GM12878 (cell line): ENCODE measurements at regions not wholly inside any gene's neighbourhood (a gene's known extent, or its start where the extent isn't known, plus 50 kb on each side); places are given as distances from the start of the nearest gene placed in this dataset.

ENCODE experiments used
- ATAC-seq: fragments of 200-7000 bp; cut with Tn5 transposase; 3 replicates; pipeline ENCODE4 v1.9.1; 2020; ENCODE audit warnings: mild to moderate bottlenecking, moderate library complexity
- BruUV-seq: library from RNA; stranded (reverse); fragments of 400-500 nt; replicated peaks from 2 replicates; lab custom pipeline; 2021; lab: Mats Ljungman, UMichigan
- CTCF ChIA-PET: fragments of 300-600 bp; sonication (Branson Sonifier 250); formaldehyde crosslinking; extraction: SDS; loops from one replicate; lab custom pipeline; 2021; ENCODE audit warnings: inconsistent platforms; lab: Yijun Ruan, JAX
- POLR2A ChIA-PET: fragments of 350-600 bp; formaldehyde crosslinking; extraction: SDS; loops from one replicate; lab custom pipeline; 2021; ENCODE audit warnings: inconsistent platforms; lab: Charles Lee
- RAD21 ChIA-PET: fragments of 300-600 bp; sonication (Branson Sonifier 250); formaldehyde crosslinking; loops from one replicate; lab custom pipeline; 2023; ENCODE audit warnings: antibody characterized with exemption; ENCODE audit not compliant: unreplicated experiment; lab: Charles Lee
- SMC1A ChIA-PET: fragments of 300-600 bp; sonication (Branson Sonifier 250); formaldehyde crosslinking; loops from one replicate; lab custom pipeline; 2023; ENCODE audit not compliant: unreplicated experiment, uncharacterized antibody; lab: Charles Lee
- DNase-seq: peaks from one replicate; pipeline ENCODE4 v3.0.0-alpha.2; 2011; ENCODE audit warnings: low read depth, low spot score
- FAIRE-seq: peaks from 3 replicates; lab custom pipeline; 2011; peaks lifted over from hg19 to GRCh38; lab: Jason Lieb, UNC
- H2AFZ ChIP-seq: 2 replicates; pipeline ENCODE4 v1.6.0; 2011; ENCODE audit warnings: low read depth, low read length, control low read depth; ENCODE audit not compliant: control insufficient read depth
- H3K27ac ChIP-seq: 2 replicates; pipeline ENCODE4 v1.5.1; 2011; ENCODE audit warnings: control low read depth; ENCODE audit not compliant: control insufficient read depth, insufficient read depth
- H3K27me3 ChIP-seq, 2 experiments: replicated peaks in 1 of 2; 2 replicates each; pipeline versions ENCODE4 v1.6.0 to v1.6.1; 2011; ENCODE audit warnings: low read length in 1 of 2; ENCODE audit not compliant: control insufficient read depth in 2 of 2, insufficient read depth in 2 of 2
- H3K36me3 ChIP-seq, 2 experiments: 2 replicates each; pipeline ENCODE4 v1.5.1; 2011; ENCODE audit warnings: low read length in 1 of 2; ENCODE audit not compliant: control insufficient read depth in 2 of 2, insufficient read depth in 2 of 2
- H3K4me1 ChIP-seq: 2 replicates; pipeline ENCODE4 v1.6.1; 2011; ENCODE audit warnings: mild to moderate bottlenecking, low read length, moderate library complexity, mixed read lengths; ENCODE audit not compliant: control insufficient read depth, insufficient read depth
- H3K4me2 ChIP-seq: 2 replicates; pipeline ENCODE4 v1.6.0; 2011; ENCODE audit warnings: control low read depth; ENCODE audit not compliant: control insufficient read depth, insufficient read depth
- H3K4me3 ChIP-seq: fragments of 200-600 bp; sonication (generic); 2 replicates; pipeline ENCODE4 v1.5.1; 2016
- H3K79me2 ChIP-seq: 2 replicates; pipeline ENCODE4 v1.6.0; 2011; ENCODE audit warnings: low read length; ENCODE audit not compliant: control insufficient read depth, insufficient read depth
- H3K9ac ChIP-seq: 2 replicates; pipeline ENCODE4 v1.8.0; 2011; ENCODE audit warnings: low read length, control low read depth, mixed read lengths; ENCODE audit not compliant: control insufficient read depth, insufficient read depth
- H3K9me3 ChIP-seq: replicated peaks from 3 replicates; pipeline ENCODE4 v1.5.1; 2011; ENCODE audit warnings: mild to moderate bottlenecking, low read length; ENCODE audit not compliant: control insufficient read depth, insufficient read depth
- H4K20me1 ChIP-seq: 2 replicates; pipeline ENCODE4 v1.6.0; 2011; ENCODE audit not compliant: control insufficient read depth, insufficient read depth
- BCL11A ChIP-seq: IDR thresholded peaks from 2 replicates; pipeline ENCODE4 v1.6.1; 2011; ENCODE audit warnings: low read depth, low read length
- CBFB ChIP-seq: IDR thresholded peaks from 2 replicates; pipeline ENCODE4 v1.6.1; 2016; ENCODE audit warnings: antibody characterized with exemption, low read depth
- CHD1 ChIP-seq: IDR thresholded peaks from 2 replicates; pipeline ENCODE4 v1.6.1; 2012; ENCODE audit warnings: low read depth, low read length, improper control_type of control experiment
- CTCF ChIP-seq, 3 experiments: IDR thresholded peaks in 2 of 3; conservative IDR thresholded peaks in 1 of 3; 2 replicates each; pipeline ENCODE4 v1.5.1; 2011; ENCODE audit warnings: low read depth in 3 of 3, low read length in 3 of 3, mild to moderate bottlenecking in 3 of 3, control low read depth in 2 of 3, moderate library complexity in 2 of 3, inconsistent platforms in 1 of 3, mixed read lengths in 1 of 3; ENCODE audit not compliant: control insufficient read depth in 2 of 3, insufficient read depth in 1 of 3; ENCODE audit errors: extremely low read depth in 1 of 3
- EGR1 ChIP-seq, 2 experiments: IDR thresholded peaks; 1 replicate in 1 of 2; 2 replicates in 1 of 2; pipeline ENCODE4 v1.6.1; 2011 to 2012; ENCODE audit warnings: low read depth in 2 of 2, low read length in 2 of 2, borderline replicate concordance in 1 of 2, mild to moderate bottlenecking in 1 of 2, moderate library complexity in 1 of 2
- JUNB ChIP-seq: IDR thresholded peaks from 2 replicates; pipeline ENCODE4 v1.6.1; 2016; ENCODE audit warnings: antibody characterized with exemption, mild to moderate bottlenecking
- MTA2 ChIP-seq: fragments of 450-650 bp; IDR thresholded peaks from 2 replicates; pipeline ENCODE4 v1.6.1; 2016; ENCODE audit warnings: low read depth, mild to moderate bottlenecking, moderate library complexity
- MTA3 ChIP-seq: IDR thresholded peaks from 2 replicates; pipeline ENCODE4 v1.6.1; 2012; ENCODE audit warnings: low read length, inconsistent platforms, borderline replicate concordance
- NKRF ChIP-seq: fragments of 450-650 bp; conservative IDR thresholded peaks from 2 replicates; pipeline ENCODE4 v1.6.1; 2017; ENCODE audit warnings: mild to moderate bottlenecking, moderate library complexity
- NR2C1 ChIP-seq: fragments of 450-650 bp; IDR thresholded peaks from 2 replicates; pipeline ENCODE4 v1.6.1; 2017; ENCODE audit warnings: antibody characterized with exemption, mild to moderate bottlenecking, moderate library complexity
- POU2F2 ChIP-seq: IDR thresholded peaks from 3 replicates; pipeline ENCODE4 v1.6.1; 2011; ENCODE audit warnings: low read depth, mild to moderate bottlenecking, low read length, borderline replicate concordance
- ZNF217 ChIP-seq: fragments of 450-650 bp; IDR thresholded peaks from 2 replicates; pipeline ENCODE4 v1.6.1; 2017; ENCODE audit warnings: antibody characterized with exemption, mild to moderate bottlenecking
- WGBS: methylation state at CpG from one replicate; pipeline ENCODE4 v1.1.6; 2016; ENCODE audit warnings: low lambda C conversion rate; ENCODE audit not compliant: insufficient replicate concordance, insufficient coverage; ENCODE audit errors: missing lambda C conversion rate; 5-methylcytosine and 5-hydroxymethylcytosine counted together
- in situ Hi-C: fragments of 300-500 bp; cut with MboI; formaldehyde crosslinking; loops from 9 replicates; pipeline ENCODE4 v1.14.3; 2018; ENCODE audit warnings: mixed read lengths
- intact Hi-C: fragments of 100-400 bp; cut with micrococcal nuclease; formaldehyde crosslinking; loops from one replicate; pipeline ENCODE4 v1.14.2; 2022; ENCODE audit not compliant: unreplicated experiment
- TF ChIP-seq, protein P1 (sequence below): fragments of 450-650 bp; IDR thresholded peaks from 2 replicates; pipeline ENCODE4 v1.6.1; 2017; ENCODE audit warnings: mild to moderate bottlenecking, low read depth, inconsistent platforms; ENCODE audit not compliant: poor library complexity, severe bottlenecking
- TF ChIP-seq, protein P2 (sequence below): IDR thresholded peaks from 2 replicates; pipeline ENCODE4 v1.6.1; 2011; ENCODE audit warnings: borderline replicate concordance, low read depth, mild to moderate bottlenecking, moderate library complexity, mixed read lengths, low read length; ENCODE audit not compliant: insufficient read depth; ENCODE audit errors: extremely low read length

DNA sequence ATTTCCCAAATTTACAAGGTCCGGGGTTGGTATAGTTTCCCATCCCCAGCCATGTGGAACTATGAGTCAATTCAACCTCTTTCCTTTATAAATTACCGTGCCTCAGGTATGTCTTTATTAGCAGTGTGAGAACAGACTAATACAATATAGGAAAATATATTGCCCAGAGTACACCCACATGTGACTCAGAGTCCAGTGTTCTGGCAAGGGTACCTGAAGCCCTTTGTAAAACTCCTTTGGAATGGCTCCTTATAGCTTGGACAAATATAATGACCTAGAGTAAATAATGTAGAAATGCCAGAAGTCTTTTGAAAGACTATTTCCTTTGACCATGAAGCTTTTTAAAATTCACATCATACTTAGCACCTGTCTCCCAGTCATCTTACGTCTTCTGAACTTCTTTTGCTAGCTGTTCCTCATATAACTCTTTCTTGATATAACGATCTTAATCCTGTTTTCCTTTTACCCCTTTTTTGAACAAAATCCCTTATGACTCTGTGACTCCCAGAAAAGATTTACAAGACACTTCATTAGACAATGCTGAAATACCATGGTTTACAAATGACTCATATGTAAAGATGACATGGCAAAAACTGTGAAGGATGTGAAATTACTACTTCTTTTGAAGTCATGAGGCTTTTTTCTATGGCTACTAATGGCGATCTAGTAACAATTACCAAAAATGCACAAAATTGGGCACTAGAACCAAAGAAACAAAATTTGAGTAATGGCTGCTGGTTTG is 408.9 kb downstream of the NAP1L3 start:
- Histone ChIP-seq H4K20me1 (no peaks in the 10 kb centered on the region), H3K79me2 (no peaks in the 10 kb centered on the region), H3K9ac (no peak overlapping the region), H2AFZ (no peak overlapping the region), H3K4me1 (no peaks in the 10 kb centered on the region), H3K4me2 (no peak overlapping the region), H3K27me3 (no peaks in the 10 kb centered on the region), H3K9me3 (no peaks in the 10 kb centered on the region), H3K36me3 (no peaks in the 10 kb centered on the region), H3K27ac (no peak overlapping the region), H3K4me3 (no peak overlapping the region)
- in situ Hi-C loops (no loop called here), intact Hi-C loops (no loop called here)
- FAIRE-seq: no peak
- whole genome bisulfite sequencing: 24% methylated on average over 5 of the region's 5 CpGs
- SMC1A ChIA-PET: no interaction called here
- BruUV-seq: no TSS peak
- POLR2A ChIA-PET: no interaction called here
- DNase-seq: no peak
- CTCF ChIA-PET: no interaction called here
- ATAC-seq: no peak
- RAD21 ChIA-PET: no interaction called here
- TF ChIP-seq MTA3 (no peak), CBFB (no peak), JUNB (no peak), NKRF (no peak), EGR1 (IDR thresholded peaks at IDR 0.05; ENCODE audit: borderline replicate concordance in 1 of 2, low read depth in 2 of 2, low read length in 2 of 2) (no peak), CTCF (IDR thresholded peaks at IDR 0.05 in 2 of 3, conservative IDR thresholded peaks at IDR 0.05 in 1 of 3; ENCODE audit: control insufficient read depth in 2 of 3, extremely low read depth in 1 of 3, insufficient read depth in 1 of 3, low read depth in 3 of 3, low read length in 3 of 3) (no peak), POU2F2 (no peak), ZNF217 (no peak), CHD1 (no peak), MTA2 (no peak), NR2C1 (no peak), BCL11A (no peak)
- TF ChIP-seq, protein P1, sequence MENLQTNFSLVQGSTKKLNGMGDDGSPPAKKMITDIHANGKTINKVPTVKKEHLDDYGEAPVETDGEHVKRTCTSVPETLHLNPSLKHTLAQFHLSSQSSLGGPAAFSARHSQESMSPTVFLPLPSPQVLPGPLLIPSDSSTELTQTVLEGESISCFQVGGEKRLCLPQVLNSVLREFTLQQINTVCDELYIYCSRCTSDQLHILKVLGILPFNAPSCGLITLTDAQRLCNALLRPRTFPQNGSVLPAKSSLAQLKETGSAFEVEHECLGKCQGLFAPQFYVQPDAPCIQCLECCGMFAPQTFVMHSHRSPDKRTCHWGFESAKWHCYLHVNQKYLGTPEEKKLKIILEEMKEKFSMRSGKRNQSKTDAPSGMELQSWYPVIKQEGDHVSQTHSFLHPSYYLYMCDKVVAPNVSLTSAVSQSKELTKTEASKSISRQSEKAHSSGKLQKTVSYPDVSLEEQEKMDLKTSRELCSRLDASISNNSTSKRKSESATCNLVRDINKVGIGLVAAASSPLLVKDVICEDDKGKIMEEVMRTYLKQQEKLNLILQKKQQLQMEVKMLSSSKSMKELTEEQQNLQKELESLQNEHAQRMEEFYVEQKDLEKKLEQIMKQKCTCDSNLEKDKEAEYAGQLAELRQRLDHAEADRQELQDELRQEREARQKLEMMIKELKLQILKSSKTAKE: no peak
- TF ChIP-seq, protein P2, sequence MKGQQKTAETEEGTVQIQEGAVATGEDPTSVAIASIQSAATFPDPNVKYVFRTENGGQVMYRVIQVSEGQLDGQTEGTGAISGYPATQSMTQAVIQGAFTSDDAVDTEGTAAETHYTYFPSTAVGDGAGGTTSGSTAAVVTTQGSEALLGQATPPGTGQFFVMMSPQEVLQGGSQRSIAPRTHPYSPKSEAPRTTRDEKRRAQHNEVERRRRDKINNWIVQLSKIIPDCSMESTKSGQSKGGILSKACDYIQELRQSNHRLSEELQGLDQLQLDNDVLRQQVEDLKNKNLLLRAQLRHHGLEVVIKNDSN: no peak
